Activated T-cell treated with anti-CD3 and anti-CD28 coated beads for 4 hours (primary cell): ENCODE measurements at regions not wholly inside any gene's neighbourhood (a gene's known extent, or its start where the extent isn't known, plus 50 kb on each side); places are given as distances from the start of the nearest gene placed in this dataset.
"Not testable (repeated sequence)": the region's sequence is repeated elsewhere in the genome, so short reads cannot be mapped to it uniquely, and the experiment has no call there.

Experiments
- DNase-seq: peaks from one replicate; pipeline ENCODE4 v3.0.0-alpha.2; 2020

- not testable (repeated sequence) for DNase-seq
Measured at GRCh38 chr9:41016699-41017098, 111.8 kb downstream of the FOXD4L6 start.

GRCh38 chr9:40999952-41000700 is 128.4 kb downstream of the FOXD4L6 start:
- not testable (repeated sequence) for DNase-seq

GRCh38 chr9:40995490-40995889 is 133.0 kb downstream of the FOXD4L6 start:
- DNase-seq, result not testable (repeated sequence)

- DNase-seq, result not testable (repeated sequence)
Measured at GRCh38 chr9:40993842-40994241, 134.6 kb downstream of the FOXD4L6 start.

GRCh38 chr9:40993375-40993774 is 135.1 kb downstream of the FOXD4L6 start:
- not testable (repeated sequence) for DNase-seq

- DNase-seq, result not testable (repeated sequence)
Measured at GRCh38 chr9:40992472-40992821, 136.0 kb downstream of the FOXD4L6 start.

- peak; percentile 98 for DNase-seq
Measured at GRCh38 chr9:40991741-40992471, 136.6 kb downstream of the FOXD4L6 start.

- not testable (repeated sequence) for DNase-seq
Measured at GRCh38 chr9:40991100-40991740, 137.3 kb downstream of the FOXD4L6 start.

- DNase-seq, result not testable (repeated sequence)
Measured at GRCh38 chr9:40986332-40986731, 142.1 kb downstream of the FOXD4L6 start.

GRCh38 chr9:40975351-40975750 is 153.1 kb downstream of the FOXD4L6 start:
- not testable (repeated sequence) for DNase-seq

GRCh38 chr9:40974912-40975311 is 153.6 kb downstream of the FOXD4L6 start:
- DNase-seq, result not testable (repeated sequence)

GRCh38 chr9:40971773-40972172 is 156.7 kb downstream of the FOXD4L6 start:
- not testable (repeated sequence) for DNase-seq

- not testable (repeated sequence) for DNase-seq
Measured at GRCh38 chr9:40970340-40970739, 158.1 kb downstream of the FOXD4L6 start.

GRCh38 chr9:40962461-40962860 is 166.0 kb downstream of the FOXD4L6 start:
- DNase-seq, result not testable (repeated sequence)

- not testable (repeated sequence) for DNase-seq
Measured at GRCh38 chr9:40951876-40952494, 176.5 kb downstream of the FOXD4L6 start.

- DNase-seq, result not testable (repeated sequence)
Measured at GRCh38 chr9:40946228-40946627, 182.3 kb downstream of the FOXD4L6 start.

- DNase-seq, result not testable (repeated sequence)
Measured at GRCh38 chr9:40942730-40943129, 185.8 kb downstream of the FOXD4L6 start.

- DNase-seq, result not testable (repeated sequence)
Measured at GRCh38 chr9:40939888-40940209, 188.6 kb downstream of the FOXD4L6 start.

- not testable (repeated sequence) for DNase-seq
Measured at GRCh38 chr9:40939201-40939887, 189.1 kb downstream of the FOXD4L6 start.

- no peak for DNase-seq
Measured at GRCh38 chr9:40935336-40935735, 193.1 kb downstream of the FOXD4L6 start.

GRCh38 chr9:40934480-40934879 is 194.0 kb downstream of the FOXD4L6 start:
- DNase-seq, result not testable (repeated sequence)

- not testable (repeated sequence) for DNase-seq
Measured at GRCh38 chr9:40930426-40930825, 198.1 kb downstream of the FOXD4L6 start.

- DNase-seq, result not testable (repeated sequence)
Measured at GRCh38 chr9:40929488-40929845, 199.0 kb downstream of the FOXD4L6 start.
